Erythroblast (primary cell): ENCODE measurements at regions not wholly inside any gene's neighbourhood (a gene's known extent, or its start where the extent isn't known, plus 50 kb on each side); places are given as distances from the start of the nearest gene placed in this dataset.

Experiments used
- GATA1 ChIP-seq: IDR thresholded peaks from 2 replicates; pipeline ENCODE4 v1.6.1; 2011; ENCODE audit warnings: low read depth, mild to moderate bottlenecking, control low read depth, low read length, moderate library complexity
- POLR2A ChIP-seq: IDR thresholded peaks from 2 replicates; pipeline ENCODE4 v1.6.1; 2011; ENCODE audit warnings: mild to moderate bottlenecking, low read length

DNA sequence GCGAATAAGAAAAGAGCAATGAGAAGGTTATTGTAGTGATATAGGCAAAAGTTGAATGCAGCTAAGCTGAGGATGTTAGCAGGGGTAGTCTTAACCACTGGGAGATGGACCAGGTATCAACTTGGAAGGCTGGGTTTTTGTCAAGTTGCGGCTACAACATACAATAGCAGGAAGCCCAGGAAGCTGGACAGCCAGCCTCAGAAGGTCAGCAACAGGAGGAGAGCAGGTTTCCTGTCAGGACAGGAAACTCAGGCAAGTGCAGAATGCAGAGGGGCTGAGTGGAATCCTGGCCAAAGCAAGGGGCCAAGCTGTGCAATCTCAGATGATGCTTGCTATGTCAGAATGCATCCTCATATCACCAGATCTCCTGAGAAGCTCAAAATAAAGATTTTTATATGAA is 530.0 kb upstream of the ID2 start:
- TF ChIP-seq POLR2A (no peak), GATA1 (no peak)
